Neural progenitor cell (in vitro differentiated cells): ENCODE measurements at regions not wholly inside any gene's neighbourhood (a gene's known extent, or its start where the extent isn't known, plus 50 kb on each side); places are given as distances from the start of the nearest gene placed in this dataset.

ENCODE experiments used
- CTCF ChIP-seq: fragments of 200-600 bp; sonication (generic); IDR thresholded peaks from 2 replicates; pipeline ENCODE4 v1.5.1; 2017; ENCODE audit warnings: antibody characterized with exemption, mild to moderate bottlenecking
- EZH2 ChIP-seq: fragments of 200-600 bp; sonication (generic); IDR thresholded peaks from 2 replicates; pipeline ENCODE4 v1.6.1; 2017; ENCODE audit warnings: antibody characterized with exemption, mild to moderate bottlenecking, moderate library complexity
- EZH2phosphoT487 ChIP-seq: fragments of 200-600 bp; sonication (generic); IDR thresholded peaks from 2 replicates; pipeline ENCODE4 v1.6.1; 2017; ENCODE audit warnings: antibody characterized with exemption

GRCh38 chr11:15568440-15568839, 453.7 kb downstream of the INSC start:
- no peak for TF ChIP-seq CTCF
- no peak for TF ChIP-seq EZH2
- TF ChIP-seq EZH2phosphoT487 = no peak
